Hematopoietic multipotent progenitor cell (in vitro differentiated cells): ENCODE measurements at regions not wholly inside any gene's neighbourhood (a gene's known extent, or its start where the extent isn't known, plus 50 kb on each side); places are given as distances from the start of the nearest gene placed in this dataset.
"Not testable (repeated sequence)": the region's sequence is repeated elsewhere in the genome, so short reads cannot be mapped to it uniquely, and the experiment has no call there.

Source experiments
- DNase-seq, 3 donors: peaks; one replicate each; pipeline ENCODE4 v3.0.0-alpha.2; 2011 to 2015; ENCODE audit warnings: low read depth in 2 of 3, low spot score in 2 of 3

GRCh38 chr2:183521911-183522310, 397.7 kb downstream of the NUP35 start:
- no peak for DNase-seq

GRCh38 chr2:183522489-183523266, 398.4 kb downstream of the NUP35 start:
- no peak for DNase-seq

GRCh38 chr2:183530333-183530901, 406.2 kb downstream of the NUP35 start:
- no peak for DNase-seq

GRCh38 chr2:183532514-183532913, 408.3 kb downstream of the NUP35 start:
- DNase-seq = no peak

GRCh38 chr2:183533021-183533420, 408.8 kb downstream of the NUP35 start:
- DNase-seq = no peak

GRCh38 chr2:183536290-183536689, 412.0 kb downstream of the NUP35 start:
- no peak for DNase-seq

- DNase-seq = no peak
Observed at GRCh38 chr2:183536714-183537113, 412.5 kb downstream of the NUP35 start.

GRCh38 chr2:183541766-183542165, 417.5 kb downstream of the NUP35 start:
- DNase-seq = no peak

- DNase-seq = no peak
Observed at GRCh38 chr2:183542606-183543005, 418.4 kb downstream of the NUP35 start.

- no peak for DNase-seq
Observed at GRCh38 chr2:183543222-183543621, 419.0 kb downstream of the NUP35 start.

GRCh38 chr2:183543731-183544130, 419.5 kb downstream of the NUP35 start:
- DNase-seq = no peak

- DNase-seq = not testable (repeated sequence)
Observed at GRCh38 chr2:183546560-183547350, 422.5 kb downstream of the NUP35 start.

GRCh38 chr2:183552716-183553115, 428.5 kb downstream of the NUP35 start:
- DNase-seq = no peak

GRCh38 chr2:183564726-183565125, 440.5 kb downstream of the NUP35 start:
- no peak for DNase-seq

- no peak for DNase-seq
Observed at GRCh38 chr2:183575481-183575880, 451.2 kb downstream of the NUP35 start.

GRCh38 chr2:183579686-183580085, 455.4 kb downstream of the NUP35 start:
- no peak for DNase-seq

GRCh38 chr2:183592271-183592670, 468.0 kb downstream of the NUP35 start:
- DNase-seq = no peak

- no peak for DNase-seq
Observed at GRCh38 chr2:183594150-183594549, 469.9 kb downstream of the NUP35 start.

GRCh38 chr2:183597841-183598240, 473.6 kb downstream of the NUP35 start:
- DNase-seq = no peak

GRCh38 chr2:183604065-183604464, 479.8 kb downstream of the NUP35 start:
- no peak for DNase-seq

GRCh38 chr2:183605440-183605839, 481.2 kb downstream of the NUP35 start:
- DNase-seq = no peak
